IPS-18a (cell line): ENCODE measurements at regions not wholly inside any gene's neighbourhood (a gene's known extent, or its start where the extent isn't known, plus 50 kb on each side); places are given as distances from the start of the nearest gene placed in this dataset.
"Not testable (repeated sequence)": the region's sequence is repeated elsewhere in the genome, so short reads cannot be mapped to it uniquely, and the experiment has no call there.

Source experiments
- H3K27ac ChIP-seq: one replicate; pipeline ENCODE4 v1.5.1; 2013; ENCODE audit warnings: low read length
- H3K27me3 ChIP-seq: one replicate; pipeline ENCODE4 v1.6.1; 2013; ENCODE audit warnings: mild to moderate bottlenecking, low read length; ENCODE audit not compliant: control insufficient read depth, insufficient read depth
- H3K36me3 ChIP-seq: one replicate; pipeline ENCODE4 v1.6.1; 2013; ENCODE audit warnings: low read depth, low read length; ENCODE audit not compliant: control insufficient read depth
- H3K4me1 ChIP-seq: one replicate; pipeline ENCODE4 v1.6.1; 2013; ENCODE audit warnings: low read depth, low read length; ENCODE audit not compliant: control insufficient read depth
- H3K4me3 ChIP-seq: one replicate; pipeline ENCODE4 v1.5.1; 2013; ENCODE audit warnings: low read length
- H3K9ac ChIP-seq: one replicate; pipeline ENCODE4 v1.6.1; 2013; ENCODE audit warnings: mild to moderate bottlenecking, low read length, moderate library complexity
- H3K9me3 ChIP-seq: one replicate; pipeline ENCODE4 v1.6.1; 2013; ENCODE audit warnings: low read depth, low read length; ENCODE audit not compliant: control insufficient read depth

DNA sequence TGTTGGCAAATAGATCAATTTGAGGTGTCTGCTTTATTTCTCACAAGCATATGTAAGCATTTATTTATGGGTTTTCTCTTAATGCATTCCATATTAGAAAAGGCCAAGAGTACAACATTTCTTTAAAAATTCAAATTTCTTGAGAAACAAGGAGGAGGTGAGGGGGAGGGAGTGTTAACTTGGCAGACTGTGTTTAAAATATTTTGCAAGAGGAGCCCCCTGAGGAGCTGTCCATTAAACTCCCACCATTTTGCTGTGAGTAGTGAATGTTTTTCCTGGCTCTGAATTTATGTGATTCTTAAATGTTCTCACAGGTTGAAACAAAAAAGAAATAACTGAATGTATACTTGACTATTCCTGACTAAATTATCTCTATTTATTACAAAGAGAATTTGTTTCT, 363.8 kb downstream of the PTPRC start:
- Histone ChIP-seq H3K9ac (no peak overlapping the region), H3K9me3 (no peaks in the 10 kb centered on the region), H3K4me3 (no peak overlapping the region), H3K27me3 (no peaks in the 10 kb centered on the region), H3K27ac (no peak overlapping the region), H3K4me1 (no peaks in the 10 kb centered on the region), H3K36me3 (no peaks in the 10 kb centered on the region)

- Histone ChIP-seq H3K4me1 (no peaks in the 10 kb centered on the region), H3K36me3 (no peaks in the 10 kb centered on the region), H3K9me3 (no peaks in the 10 kb centered on the region), H3K27ac (no peak overlapping the region), H3K9ac (no peak overlapping the region), H3K4me3 (no peak overlapping the region), H3K27me3 (no peaks in the 10 kb centered on the region)
These were observed 368.6 kb downstream of the PTPRC start for GRCh38 chr1:199007423-199007822.

DNA sequence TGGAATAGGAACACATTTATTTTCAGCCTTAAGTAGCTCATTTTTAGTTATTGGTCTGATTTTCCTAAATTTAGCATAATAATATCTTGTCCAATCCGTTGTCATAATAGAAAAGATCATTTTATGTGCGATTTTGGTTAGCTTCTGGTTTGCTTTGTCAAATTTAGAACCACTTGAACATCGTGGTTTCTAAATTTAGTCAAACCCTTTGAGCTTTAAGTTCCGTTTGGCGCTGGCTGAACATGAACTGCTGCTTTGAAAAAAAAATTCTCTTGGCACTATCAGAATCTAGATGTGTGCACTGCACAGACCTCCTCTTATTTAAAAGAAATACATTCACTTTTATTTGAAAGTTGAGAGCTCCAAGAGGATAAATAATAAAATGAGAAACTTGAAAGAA, 370.6 kb downstream of the PTPRC start:
- H3K27me3 ChIP-seq = no peaks in the 10 kb centered on the region
- no peak overlapping the region for H3K9ac ChIP-seq
- no peaks in the 10 kb centered on the region for H3K4me1 ChIP-seq
- H3K36me3 ChIP-seq = no peaks in the 10 kb centered on the region
- no peaks in the 10 kb centered on the region for H3K9me3 ChIP-seq
- H3K27ac ChIP-seq = no peak overlapping the region
- no peak overlapping the region for H3K4me3 ChIP-seq

- H3K4me1 ChIP-seq = no peaks in the 10 kb centered on the region
- no peaks in the 10 kb centered on the region for H3K27me3 ChIP-seq
- H3K9me3 ChIP-seq = no peaks in the 10 kb centered on the region
- no peak overlapping the region for H3K9ac ChIP-seq
- H3K36me3 ChIP-seq = no peaks in the 10 kb centered on the region
- H3K4me3 ChIP-seq = no peak overlapping the region
- H3K27ac ChIP-seq = no peak overlapping the region
These were observed 371.7 kb downstream of the PTPRC start for GRCh38 chr1:199010492-199010891.

DNA sequence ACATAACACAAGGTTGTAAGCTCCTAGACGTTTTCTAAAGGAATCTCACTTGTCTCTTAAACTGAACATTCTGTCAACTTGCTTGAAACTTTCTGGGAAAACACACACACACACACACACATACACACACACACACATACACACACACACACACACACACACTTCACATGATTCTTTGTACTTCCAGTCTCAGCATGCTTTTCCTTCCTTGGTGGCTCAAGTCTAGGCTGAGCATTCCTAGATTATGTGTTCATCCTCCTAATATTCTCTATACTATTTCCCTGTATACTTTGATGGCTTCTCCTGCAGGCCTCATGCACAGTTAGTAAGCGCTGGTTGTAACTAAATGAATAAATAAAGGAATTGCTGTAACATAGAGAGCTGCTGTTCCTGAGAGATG, 372.1 kb downstream of the PTPRC start:
- H3K27me3 ChIP-seq = no peaks in the 10 kb centered on the region
- no peak overlapping the region for H3K4me3 ChIP-seq
- H3K4me1 ChIP-seq = no peaks in the 10 kb centered on the region
- no peak overlapping the region for H3K27ac ChIP-seq
- H3K36me3 ChIP-seq = no peaks in the 10 kb centered on the region
- H3K9me3 ChIP-seq = no peaks in the 10 kb centered on the region
- no peak overlapping the region for H3K9ac ChIP-seq

DNA sequence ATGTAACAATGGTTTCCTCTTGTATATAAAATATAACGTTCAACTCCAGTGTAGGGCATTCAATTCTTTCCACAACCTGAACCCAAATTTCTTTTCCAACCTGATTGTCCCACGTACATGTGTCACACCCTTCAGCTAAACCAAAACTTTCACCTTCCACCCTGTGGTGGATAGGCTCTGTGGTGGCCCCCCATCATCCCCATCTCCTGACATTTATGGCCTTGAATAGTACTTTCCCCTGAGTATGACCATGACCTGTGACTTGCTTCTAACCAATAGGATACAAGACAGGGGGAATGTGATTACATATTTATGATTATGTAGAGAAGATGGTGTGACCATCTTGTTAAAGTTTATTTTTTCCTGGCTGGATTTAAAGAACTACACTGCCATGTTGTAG, 377.0 kb downstream of the PTPRC start:
- no peaks in the 10 kb centered on the region for H3K27me3 ChIP-seq
- no peaks in the 10 kb centered on the region for H3K9me3 ChIP-seq
- H3K4me1 ChIP-seq = no peaks in the 10 kb centered on the region
- H3K27ac ChIP-seq = no peak overlapping the region
- H3K36me3 ChIP-seq = no peaks in the 10 kb centered on the region
- no peak overlapping the region for H3K9ac ChIP-seq
- H3K4me3 ChIP-seq = no peak overlapping the region

DNA sequence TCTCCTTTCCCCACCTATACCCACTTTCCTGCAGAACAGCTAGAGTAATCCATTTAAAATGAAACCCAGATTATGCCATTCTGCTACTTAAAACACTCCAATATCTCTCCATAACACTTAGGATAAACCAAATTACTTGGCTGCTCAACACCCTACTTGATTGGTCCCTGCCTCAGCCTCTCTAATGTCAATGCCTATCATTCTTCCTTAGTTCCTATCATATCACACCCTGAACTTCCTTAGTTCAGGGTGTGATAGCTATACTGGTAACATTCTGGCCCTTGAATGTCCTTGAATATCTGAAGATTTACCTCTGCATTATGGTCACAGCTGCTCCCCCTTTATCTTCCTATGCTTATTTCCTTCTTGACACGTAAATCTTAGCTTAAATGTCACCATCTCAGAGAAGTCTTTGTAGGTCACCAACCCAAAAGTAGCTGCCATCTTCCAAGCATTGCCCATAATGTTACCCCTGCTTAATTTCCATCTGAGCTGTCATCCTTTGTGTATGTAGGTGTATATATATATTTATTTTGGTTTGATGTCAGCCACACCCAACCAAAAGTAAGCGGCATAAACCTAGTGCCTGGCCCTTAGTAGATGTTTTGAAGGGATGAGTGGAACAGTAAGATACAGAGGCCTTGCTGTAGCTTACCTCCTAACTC, 379.8 kb downstream of the PTPRC start:
- no peaks in the 10 kb centered on the region for H3K36me3 ChIP-seq
- H3K4me1 ChIP-seq = no peaks in the 10 kb centered on the region
- H3K9ac ChIP-seq = no peak overlapping the region
- no peaks in the 10 kb centered on the region for H3K27me3 ChIP-seq
- H3K4me3 ChIP-seq = no peak overlapping the region
- no peak overlapping the region for H3K27ac ChIP-seq
- no peaks in the 10 kb centered on the region for H3K9me3 ChIP-seq

DNA sequence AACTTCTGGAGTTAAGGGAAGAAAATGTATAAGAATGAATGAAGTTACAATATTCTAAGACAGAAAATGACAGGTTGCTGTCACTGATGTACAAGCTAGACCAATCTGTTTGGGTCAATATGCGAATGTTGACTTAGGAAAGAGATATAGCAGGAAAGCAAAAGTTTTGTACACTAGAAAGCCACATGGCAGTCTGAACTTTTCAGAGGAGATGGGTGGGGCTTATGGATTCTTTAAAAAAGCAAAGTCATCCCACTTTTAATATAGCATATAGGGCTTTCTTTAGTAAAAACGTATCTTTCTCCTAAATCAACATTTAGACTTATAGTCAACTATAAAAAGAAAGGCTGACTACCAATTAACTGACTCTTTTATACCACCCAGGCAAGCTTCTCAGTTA, 381.2 kb downstream of the PTPRC start:
- no peaks in the 10 kb centered on the region for H3K4me1 ChIP-seq
- H3K27ac ChIP-seq = no peak overlapping the region
- H3K9me3 ChIP-seq = no peaks in the 10 kb centered on the region
- H3K9ac ChIP-seq = no peak overlapping the region
- no peaks in the 10 kb centered on the region for H3K27me3 ChIP-seq
- H3K36me3 ChIP-seq = no peaks in the 10 kb centered on the region
- no peak overlapping the region for H3K4me3 ChIP-seq

GRCh38 chr1:199020904-199021303, 382.1 kb downstream of the PTPRC start:
- Histone ChIP-seq H3K9ac (no peak overlapping the region), H3K27ac (no peak overlapping the region), H3K4me3 (no peak overlapping the region), H3K27me3 (no peaks in the 10 kb centered on the region), H3K9me3 (no peaks in the 10 kb centered on the region), H3K4me1 (no peaks in the 10 kb centered on the region), H3K36me3 (no peaks in the 10 kb centered on the region)

DNA sequence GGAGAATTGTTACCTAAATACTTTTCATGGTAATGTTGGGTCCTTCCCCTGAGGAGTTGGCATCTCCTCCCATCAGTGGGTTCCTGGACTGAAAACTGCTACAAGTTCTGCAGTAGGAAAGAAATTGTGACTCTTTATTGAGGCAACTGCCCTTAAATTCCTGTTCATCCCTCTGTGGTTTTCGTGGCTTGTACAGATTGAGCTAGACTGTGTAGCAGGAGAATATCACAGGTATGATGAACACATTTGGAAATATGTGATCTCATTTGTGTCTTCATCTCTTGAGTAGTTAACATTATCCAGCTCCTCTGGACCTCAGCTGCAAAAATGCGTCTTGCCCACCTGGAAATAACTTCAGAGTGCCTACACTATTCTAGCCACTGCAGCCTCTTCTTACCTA, 390.6 kb downstream of the PTPRC start:
- no peaks in the 10 kb centered on the region for H3K27me3 ChIP-seq
- H3K27ac ChIP-seq = no peak overlapping the region
- no peak overlapping the region for H3K4me3 ChIP-seq
- H3K36me3 ChIP-seq = no peaks in the 10 kb centered on the region
- no peak overlapping the region for H3K9ac ChIP-seq
- no peaks in the 10 kb centered on the region for H3K4me1 ChIP-seq
- H3K9me3 ChIP-seq = no peaks in the 10 kb centered on the region

DNA sequence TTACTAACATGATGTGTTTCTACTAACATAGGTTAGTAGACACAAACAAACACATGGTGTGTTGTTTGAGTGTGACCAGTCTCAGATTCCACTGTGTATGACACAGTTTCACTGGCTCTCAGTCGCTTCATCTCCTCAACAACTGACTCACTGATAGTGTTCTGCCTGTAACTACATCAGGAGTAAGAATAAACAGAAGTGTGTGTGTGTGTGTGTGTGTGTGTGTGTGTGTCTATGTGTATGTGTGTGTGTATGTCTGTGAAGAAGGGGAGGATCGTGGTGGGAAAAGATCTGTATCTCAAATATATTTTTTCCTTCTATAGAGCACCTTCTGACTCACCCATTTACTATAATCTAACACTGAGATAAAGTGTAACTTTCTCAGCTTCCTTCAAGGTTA, 391.0 kb downstream of the PTPRC start:
- Histone ChIP-seq H3K36me3 (no peaks in the 10 kb centered on the region), H3K9me3 (no peaks in the 10 kb centered on the region), H3K9ac (no peak overlapping the region), H3K4me3 (no peak overlapping the region), H3K27ac (no peak overlapping the region), H3K4me1 (no peaks in the 10 kb centered on the region), H3K27me3 (no peaks in the 10 kb centered on the region)

GRCh38 chr1:199030541-199030940, 391.7 kb downstream of the PTPRC start:
- H3K4me3 ChIP-seq, H3K27ac ChIP-seq, H3K9me3 ChIP-seq: not testable (repeated sequence)

More at GRCh38 chr1:199030541-199030940, 391.7 kb downstream of the PTPRC start:
- not testable (repeated sequence) for H3K27me3 ChIP-seq, H3K9ac ChIP-seq, H3K4me1 ChIP-seq, H3K36me3 ChIP-seq
